ENCODE measurements at regions not wholly inside any gene's neighbourhood (a gene's known extent, or its start where the extent isn't known, plus 50 kb on each side); places are given as distances from the start of the nearest gene placed in this dataset.

- H3K36me3 Mint-ChIP-seq (ENCODE audit: low read depth): no peaks in the 10 kb centered on the region
- H3K9me3 Mint-ChIP-seq: no peaks in the 10 kb centered on the region
- no peak overlapping the region for H3K27ac Mint-ChIP-seq
- peaks cover 17% of the 10 kb centered on the region for H3K4me1 Mint-ChIP-seq (ENCODE audit: low read depth)
- H3K27me3 Mint-ChIP-seq: peaks cover 4% of the 10 kb centered on the region
- no peak overlapping the region for H3K4me3 Mint-ChIP-seq
- intact Hi-C loops (cut with micrococcal nuclease): no loop called here
Observed at GRCh38 chr6:15995493-15995892, 133.4 kb upstream of the MYLIP start.

- no peaks in the 10 kb centered on the region for H3K9me3 Mint-ChIP-seq
- H3K27me3 Mint-ChIP-seq: peaks cover 4% of the 10 kb centered on the region
- peaks cover 17% of the 10 kb centered on the region for H3K4me1 Mint-ChIP-seq (ENCODE audit: low read depth)
- no peaks in the 10 kb centered on the region for H3K36me3 Mint-ChIP-seq (ENCODE audit: low read depth)
- H3K4me3 Mint-ChIP-seq: no peak overlapping the region
- H3K27ac Mint-ChIP-seq: no peak overlapping the region
- intact Hi-C loops (cut with micrococcal nuclease): no loop called here
Observed at GRCh38 chr6:15994814-15995459, 133.9 kb upstream of the MYLIP start.

- no peak overlapping the region for H3K27ac Mint-ChIP-seq
- no peaks in the 10 kb centered on the region for H3K9me3 Mint-ChIP-seq
- H3K27me3 Mint-ChIP-seq: peaks cover 4% of the 10 kb centered on the region
- H3K4me3 Mint-ChIP-seq: no peak overlapping the region
- intact Hi-C loops (cut with micrococcal nuclease): no loop called here
- no peaks in the 10 kb centered on the region for H3K36me3 Mint-ChIP-seq (ENCODE audit: low read depth)
- peaks cover 17% of the 10 kb centered on the region for H3K4me1 Mint-ChIP-seq (ENCODE audit: low read depth)
Observed at GRCh38 chr6:15993716-15994228, 135.1 kb upstream of the MYLIP start.

GRCh38 chr6:15990179-15990578, 138.7 kb upstream of the MYLIP start:
- intact Hi-C loops (cut with micrococcal nuclease): no loop called here
- Mint-ChIP-seq H3K27ac (no peak overlapping the region), H3K9me3 (no peaks in the 10 kb centered on the region), H3K36me3 (ENCODE audit: low read depth) (no peaks in the 10 kb centered on the region), H3K4me3 (no peak overlapping the region), H3K4me1 (ENCODE audit: low read depth) (no peaks in the 10 kb centered on the region), H3K27me3 (peaks cover 2% of the 10 kb centered on the region)

- H3K36me3 Mint-ChIP-seq (ENCODE audit: low read depth): no peaks in the 10 kb centered on the region
- H3K9me3 Mint-ChIP-seq: no peaks in the 10 kb centered on the region
- no peaks in the 10 kb centered on the region for H3K27me3 Mint-ChIP-seq
- no peak overlapping the region for H3K27ac Mint-ChIP-seq
- intact Hi-C loops (cut with micrococcal nuclease): no loop called here
- H3K4me3 Mint-ChIP-seq: no peak overlapping the region
- H3K4me1 Mint-ChIP-seq (ENCODE audit: low read depth): no peaks in the 10 kb centered on the region
Observed at GRCh38 chr6:15989397-15989796, 139.5 kb upstream of the MYLIP start.

- intact Hi-C loops (cut with micrococcal nuclease): no loop called here
- Mint-ChIP-seq H3K4me1 (ENCODE audit: low read depth) (no peaks in the 10 kb centered on the region), H3K36me3 (ENCODE audit: low read depth) (no peaks in the 10 kb centered on the region)
Observed at GRCh38 chr6:15987569-15987968, 141.3 kb upstream of the MYLIP start.

GRCh38 chr6:15986027-15986629, 142.8 kb upstream of the MYLIP start:
- Mint-ChIP-seq H3K9me3 (no peaks in the 10 kb centered on the region), H3K36me3 (ENCODE audit: low read depth) (no peaks in the 10 kb centered on the region), H3K27me3 (no peaks in the 10 kb centered on the region), H3K4me1 (ENCODE audit: low read depth) (no peaks in the 10 kb centered on the region), H3K4me3 (no peak overlapping the region), H3K27ac (no peak overlapping the region)
- intact Hi-C loops (cut with micrococcal nuclease): no loop called here

More at GRCh38 chr6:15987569-15987968, 141.3 kb upstream of the MYLIP start:
- H3K27me3 Mint-ChIP-seq: no peaks in the 10 kb centered on the region
- H3K9me3 Mint-ChIP-seq: no peaks in the 10 kb centered on the region
- no peak overlapping the region for H3K4me3 Mint-ChIP-seq
- no peak overlapping the region for H3K27ac Mint-ChIP-seq

GRCh38 chr6:15985379-15985959, 143.4 kb upstream of the MYLIP start:
- Mint-ChIP-seq H3K9me3 (no peaks in the 10 kb centered on the region), H3K36me3 (ENCODE audit: low read depth) (no peaks in the 10 kb centered on the region), H3K27me3 (no peaks in the 10 kb centered on the region), H3K4me1 (ENCODE audit: low read depth) (no peaks in the 10 kb centered on the region), H3K27ac (no peak overlapping the region), H3K4me3 (no peak overlapping the region)
- intact Hi-C loops (cut with micrococcal nuclease): no loop called here

GRCh38 chr6:15981956-15982355, 146.9 kb upstream of the MYLIP start:
- Mint-ChIP-seq H3K27ac (no peak overlapping the region), H3K4me1 (ENCODE audit: low read depth) (no peaks in the 10 kb centered on the region), H3K4me3 (no peak overlapping the region), H3K9me3 (no peaks in the 10 kb centered on the region), H3K27me3 (no peaks in the 10 kb centered on the region), H3K36me3 (ENCODE audit: low read depth) (no peaks in the 10 kb centered on the region)
- intact Hi-C loops (cut with micrococcal nuclease): no loop called here

- intact Hi-C loops (cut with micrococcal nuclease): no loop called here
- no peaks in the 10 kb centered on the region for H3K27me3 Mint-ChIP-seq
- H3K4me1 Mint-ChIP-seq (ENCODE audit: low read depth): no peaks in the 10 kb centered on the region
- H3K27ac Mint-ChIP-seq: no peak overlapping the region
- H3K36me3 Mint-ChIP-seq (ENCODE audit: low read depth): no peaks in the 10 kb centered on the region
- no peaks in the 10 kb centered on the region for H3K9me3 Mint-ChIP-seq
- H3K4me3 Mint-ChIP-seq: no peak overlapping the region
Observed at GRCh38 chr6:15980801-15981200, 148.1 kb upstream of the MYLIP start.

GRCh38 chr6:15978426-15978825, 150.5 kb upstream of the MYLIP start:
- Mint-ChIP-seq H3K4me3 (no peak overlapping the region), H3K9me3 (peaks cover 13% of the 10 kb centered on the region), H3K27ac (no peak overlapping the region), H3K27me3 (no peaks in the 10 kb centered on the region), H3K36me3 (ENCODE audit: low read depth) (no peaks in the 10 kb centered on the region), H3K4me1 (ENCODE audit: low read depth) (no peaks in the 10 kb centered on the region)
- intact Hi-C loops (cut with micrococcal nuclease): no loop called here

- intact Hi-C loops (cut with micrococcal nuclease): no loop called here
- no peaks in the 10 kb centered on the region for H3K27me3 Mint-ChIP-seq
- no peaks in the 10 kb centered on the region for H3K4me1 Mint-ChIP-seq (ENCODE audit: low read depth)
- H3K4me3 Mint-ChIP-seq: no peak overlapping the region
- H3K27ac Mint-ChIP-seq: no peak overlapping the region
- H3K36me3 Mint-ChIP-seq (ENCODE audit: low read depth): no peaks in the 10 kb centered on the region
- H3K9me3 Mint-ChIP-seq: peaks cover 15% of the 10 kb centered on the region
Observed at GRCh38 chr6:15977050-15977449, 151.8 kb upstream of the MYLIP start.

GRCh38 chr6:15974817-15975216, 154.1 kb upstream of the MYLIP start:
- Mint-ChIP-seq H3K4me3 (no peak overlapping the region), H3K36me3 (ENCODE audit: low read depth) (no peaks in the 10 kb centered on the region), H3K9me3 (peaks cover 15% of the 10 kb centered on the region), H3K27ac (no peak overlapping the region), H3K27me3 (no peaks in the 10 kb centered on the region), H3K4me1 (ENCODE audit: low read depth) (no peaks in the 10 kb centered on the region)
- intact Hi-C loops (cut with micrococcal nuclease): no loop called here

GRCh38 chr6:15970517-15970916, 158.4 kb upstream of the MYLIP start:
- intact Hi-C loops (cut with micrococcal nuclease): no loop called here
- H3K36me3 Mint-ChIP-seq (ENCODE audit: low read depth): no peaks in the 10 kb centered on the region

More at GRCh38 chr6:15970517-15970916, 158.4 kb upstream of the MYLIP start:
- Mint-ChIP-seq H3K27ac (no peak overlapping the region), H3K27me3 (no peaks in the 10 kb centered on the region), H3K9me3 (peaks cover 15% of the 10 kb centered on the region), H3K4me1 (ENCODE audit: low read depth) (no peaks in the 10 kb centered on the region), H3K4me3 (no peak overlapping the region)

All from dendritic cell treated with granulocyte-macrophage colony-stimulating factor and Interleukin-4, amounts not matched to agents 40 ng/mL and 50 ng/mL, for 4 days (primary cell).